ENCODE measurements at regions not wholly inside any gene's neighbourhood (a gene's known extent, or its start where the extent isn't known, plus 50 kb on each side); places are given as distances from the start of the nearest gene placed in this dataset.
A peak's percentile ranks its signal among the peaks of the same experiment; 100 is the strongest.
"Not testable (repeated sequence)": the region's sequence is repeated elsewhere in the genome, so short reads cannot be mapped to it uniquely, and the experiment has no call there.

- DNase-seq (ENCODE audit: low spot score) (no peak), FAIRE-seq (no peak)
Measured at GRCh38 chr15:37397266-37398022, 297.1 kb upstream of the MEIS2 start.

- FAIRE-seq (no peak), DNase-seq (ENCODE audit: low spot score) (no peak)
Measured at GRCh38 chr15:37416103-37416502, 315.8 kb upstream of the MEIS2 start.

- no peak for DNase-seq (ENCODE audit: low spot score)
- no peak for FAIRE-seq
Measured at GRCh38 chr15:37425541-37425940, 325.2 kb upstream of the MEIS2 start.

- not testable (repeated sequence) for FAIRE-seq
Measured at GRCh38 chr15:37427393-37427792, 327.0 kb upstream of the MEIS2 start.

GRCh38 chr15:37446921-37447320, 346.6 kb upstream of the MEIS2 start:
- DNase-seq (ENCODE audit: low spot score): no peak
- FAIRE-seq: no peak

More at GRCh38 chr15:37427393-37427792, 327.0 kb upstream of the MEIS2 start:
- not testable (repeated sequence) for DNase-seq (ENCODE audit: low spot score)

GRCh38 chr15:37452498-37452897, 352.1 kb upstream of the MEIS2 start:
- DNase-seq (ENCODE audit: low spot score) (no peak), FAIRE-seq (no peak)

GRCh38 chr15:37480482-37480881, 380.1 kb upstream of the MEIS2 start:
- no peak for DNase-seq (ENCODE audit: low spot score)
- no peak for FAIRE-seq

- DNase-seq (ENCODE audit: low spot score): no peak
- no peak for FAIRE-seq
Measured at GRCh38 chr15:37481126-37481525, 380.8 kb upstream of the MEIS2 start.

- DNase-seq (ENCODE audit: low spot score): no peak
- no peak for FAIRE-seq
Measured at GRCh38 chr15:37483779-37484178, 383.4 kb upstream of the MEIS2 start.

GRCh38 chr15:37485056-37485455, 384.7 kb upstream of the MEIS2 start:
- no peak for DNase-seq (ENCODE audit: low spot score)
- FAIRE-seq: no peak

GRCh38 chr15:37490707-37491106, 390.4 kb upstream of the MEIS2 start:
- FAIRE-seq: no peak
- DNase-seq (ENCODE audit: low spot score): no peak

- no peak for DNase-seq (ENCODE audit: low spot score)
- no peak for FAIRE-seq
Measured at GRCh38 chr15:37516621-37517020, 416.3 kb upstream of the MEIS2 start.

- FAIRE-seq (no peak), DNase-seq (ENCODE audit: low spot score) (no peak)
Measured at GRCh38 chr15:37517191-37517895, 417.0 kb upstream of the MEIS2 start.

- DNase-seq (ENCODE audit: low spot score) (no peak), FAIRE-seq (no peak)
Measured at GRCh38 chr15:37518436-37518835, 416.0 kb upstream of the TMCO5A start.

GRCh38 chr15:37520026-37520425, 414.4 kb upstream of the TMCO5A start:
- FAIRE-seq (no peak), DNase-seq (ENCODE audit: low spot score) (no peak)

GRCh38 chr15:37520882-37521281, 413.6 kb upstream of the TMCO5A start:
- no peak for FAIRE-seq
- no peak for DNase-seq (ENCODE audit: low spot score)

- DNase-seq (ENCODE audit: low spot score) (no peak), FAIRE-seq (no peak)
Measured at GRCh38 chr15:37524601-37525000, 409.8 kb upstream of the TMCO5A start.

GRCh38 chr15:37528432-37528831, 406.0 kb upstream of the TMCO5A start:
- no peak for FAIRE-seq
- no peak for DNase-seq (ENCODE audit: low spot score)

GRCh38 chr15:37536967-37537605, 397.4 kb upstream of the TMCO5A start:
- DNase-seq (ENCODE audit: low spot score) (peak; percentile 4), FAIRE-seq (no peak)

GRCh38 chr15:37537802-37538201, 396.6 kb upstream of the TMCO5A start:
- FAIRE-seq (no peak), DNase-seq (ENCODE audit: low spot score) (no peak)

GRCh38 chr15:37548116-37548515, 386.3 kb upstream of the TMCO5A start:
- DNase-seq (ENCODE audit: low spot score) (no peak), FAIRE-seq (no peak)

- FAIRE-seq (no peak), DNase-seq (ENCODE audit: low spot score) (no peak)
Measured at GRCh38 chr15:37550360-37551024, 383.9 kb upstream of the TMCO5A start.
